HG02852 (cell line): ENCODE measurements at regions not wholly inside any gene's neighbourhood (a gene's known extent, or its start where the extent isn't known, plus 50 kb on each side); places are given as distances from the start of the nearest gene placed in this dataset.
A peak's percentile ranks its signal among the peaks of the same experiment; 100 is the strongest.

Experiments used
- ATAC-seq: cut with Tn5 transposase; IDR thresholded peaks from one replicate; pipeline ENCODE4 v1.9.1; 2021; ENCODE audit warnings: mild to moderate bottlenecking, moderate library complexity; ENCODE audit not compliant: unreplicated experiment

DNA sequence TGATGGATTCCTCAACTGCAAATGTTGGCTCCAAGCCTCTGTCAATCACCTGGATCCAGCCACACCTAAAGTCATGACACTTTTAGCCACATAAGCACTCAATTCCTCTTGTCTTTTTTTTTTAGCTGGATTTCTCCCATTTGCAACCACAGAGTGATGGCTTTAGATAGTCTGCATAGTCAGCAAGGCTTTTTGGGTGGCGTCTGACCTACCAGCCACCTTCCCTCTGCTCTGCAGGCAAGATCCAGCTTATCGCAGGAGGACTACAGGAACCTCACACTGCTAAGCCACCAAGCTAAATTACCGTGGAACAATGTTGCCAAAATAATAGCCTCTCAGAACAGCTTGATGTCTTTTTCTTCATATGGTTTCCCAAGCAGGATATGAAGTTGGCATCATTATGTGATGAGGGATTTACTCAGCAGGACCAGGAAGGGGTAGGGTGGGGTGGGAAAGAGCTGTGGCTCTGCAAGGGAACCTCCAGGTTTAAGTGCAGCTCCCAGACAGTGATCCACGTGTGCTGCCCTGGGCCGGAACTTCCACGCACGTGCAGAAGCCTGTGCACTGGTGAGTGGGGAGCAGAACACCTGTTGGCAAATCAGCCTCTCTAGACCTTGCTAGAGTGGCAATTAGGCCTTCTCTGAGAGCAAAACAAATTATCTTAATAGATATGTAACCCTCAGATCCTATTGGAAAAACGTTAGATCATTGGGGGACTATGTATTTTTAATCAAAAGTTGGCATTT is 170.6 kb upstream of the NCK2 start:
- no peak for ATAC-seq

DNA sequence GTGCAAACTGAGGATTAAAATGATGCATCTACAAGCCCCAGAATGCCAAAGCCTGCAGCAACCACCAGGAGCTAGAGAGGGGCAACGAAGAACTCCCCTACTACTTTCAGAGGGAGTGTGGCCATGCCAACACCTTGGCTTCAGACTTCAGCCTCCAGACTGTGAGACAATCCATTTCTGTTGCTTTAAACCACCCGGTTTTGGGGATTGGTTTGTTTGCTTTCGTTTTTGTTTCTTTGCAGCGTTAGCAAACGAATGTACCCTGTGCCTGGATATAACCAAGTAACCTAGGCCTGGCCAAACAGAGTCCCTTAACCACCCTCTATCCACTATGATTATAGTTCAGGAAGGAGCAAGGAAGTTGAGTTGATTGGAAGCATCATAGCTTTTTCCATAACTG is 171.2 kb upstream of the NCK2 start:
- no peak for ATAC-seq

DNA sequence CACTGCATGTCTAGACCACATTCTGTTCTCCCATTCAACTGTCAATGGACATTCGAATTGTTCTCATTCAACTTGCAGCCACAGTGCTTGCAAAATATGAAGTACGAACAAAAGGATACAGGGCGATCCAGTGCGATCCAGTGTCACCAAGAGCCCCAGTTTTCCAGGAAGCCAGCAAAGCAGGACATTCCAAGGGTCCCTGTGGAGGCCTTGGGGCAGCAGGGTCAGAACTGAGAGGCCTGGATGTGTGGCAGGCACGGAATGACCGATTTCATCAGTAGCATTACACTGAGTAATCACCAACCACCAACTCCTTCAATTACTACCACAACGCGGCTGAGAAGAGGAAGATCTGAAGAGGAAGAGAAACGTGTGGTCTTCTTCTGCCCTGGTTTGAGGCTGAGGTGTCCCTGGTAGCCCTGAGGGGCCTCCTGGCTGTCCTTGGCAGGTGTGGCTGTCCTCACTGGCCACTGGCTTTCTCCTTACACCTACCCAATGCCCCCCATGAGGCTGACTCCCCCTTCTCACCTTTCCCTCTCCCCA is 172.7 kb upstream of the FHL2 start:
- ATAC-seq = peak; percentile 55

DNA sequence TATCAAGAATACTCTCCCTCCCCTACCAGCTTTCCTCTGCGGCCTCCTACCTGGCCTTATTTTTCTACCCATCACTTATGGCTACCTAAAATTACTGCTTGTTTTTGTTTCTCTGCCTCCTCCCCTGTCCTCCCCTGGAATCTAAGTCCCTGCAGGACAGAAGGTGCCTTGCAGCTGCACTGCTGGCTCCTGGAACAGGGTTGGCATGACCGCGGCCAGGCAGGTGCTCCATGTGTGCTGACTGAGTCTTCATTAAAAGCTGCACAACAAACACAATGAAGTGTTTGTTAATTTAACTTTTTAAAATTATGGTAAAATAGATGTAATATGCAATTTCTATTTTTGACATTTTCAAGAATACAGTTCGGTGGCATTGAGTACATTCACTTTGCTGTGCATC is 171.9 kb upstream of the FHL2 start:
- ATAC-seq = no peak

DNA sequence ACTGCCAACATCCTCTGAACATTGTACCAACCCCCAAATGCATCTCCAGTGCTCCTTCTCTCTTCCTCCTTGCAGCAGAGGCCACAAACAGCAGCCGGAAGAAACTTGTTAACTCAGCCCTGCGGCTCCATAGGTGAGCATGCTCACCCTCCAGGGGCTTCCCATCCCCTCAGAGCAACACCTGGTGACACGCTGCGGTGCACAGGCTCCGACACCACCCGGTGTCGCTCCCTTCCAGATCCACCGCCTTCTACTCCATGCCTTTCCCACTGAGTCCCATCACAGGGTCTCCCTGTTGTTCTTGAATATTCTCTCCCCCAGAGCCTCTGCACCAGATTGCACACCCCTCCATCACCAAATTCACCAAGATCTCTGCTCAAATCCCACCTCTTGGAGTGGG is 171.5 kb upstream of the FHL2 start:
- ATAC-seq = no peak

DNA sequence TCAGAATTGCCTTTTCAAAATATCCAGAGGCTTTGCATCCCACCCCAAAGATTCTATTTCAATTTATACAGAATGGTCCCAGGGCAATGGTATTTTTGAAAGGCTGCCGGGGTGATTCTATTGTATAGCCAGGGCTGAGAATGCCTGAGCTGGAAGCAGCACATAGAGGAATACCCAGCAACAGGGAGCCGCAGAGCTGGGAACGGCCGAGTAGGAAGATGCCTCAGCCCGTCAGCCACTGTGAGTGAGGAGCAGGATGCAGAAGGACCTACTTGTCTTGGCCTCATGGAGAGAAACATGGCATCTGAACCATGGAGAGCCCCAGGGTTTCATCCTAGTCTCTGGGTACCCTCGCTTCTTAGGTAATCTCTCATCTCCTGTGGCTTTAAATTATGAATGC is 170.8 kb upstream of the FHL2 start:
- ATAC-seq = no peak

DNA sequence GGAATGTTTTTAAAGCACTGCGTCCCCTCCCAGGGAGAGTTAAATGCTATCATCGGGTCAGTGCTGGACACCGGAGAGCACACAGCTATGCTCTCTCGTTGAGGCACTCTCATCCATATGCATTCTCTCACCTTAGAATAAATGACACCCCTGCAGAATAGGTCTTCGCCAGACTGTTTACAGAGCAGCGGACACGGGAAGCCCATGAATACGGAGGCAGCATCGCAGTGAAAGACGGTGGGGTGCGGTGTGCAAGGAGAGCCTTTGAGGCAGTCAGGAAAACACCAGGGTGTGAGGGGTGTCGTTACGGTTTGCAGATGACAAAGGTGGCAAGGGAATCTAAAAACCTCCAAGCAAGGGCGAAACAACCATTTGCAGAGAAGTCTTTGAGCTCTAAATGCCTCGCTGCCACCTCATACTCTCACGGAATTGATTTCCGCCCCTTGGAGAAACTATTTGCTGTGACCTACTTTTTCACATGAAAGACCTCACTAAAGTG is 169.2 kb upstream of the FHL2 start:
- no peak for ATAC-seq

DNA sequence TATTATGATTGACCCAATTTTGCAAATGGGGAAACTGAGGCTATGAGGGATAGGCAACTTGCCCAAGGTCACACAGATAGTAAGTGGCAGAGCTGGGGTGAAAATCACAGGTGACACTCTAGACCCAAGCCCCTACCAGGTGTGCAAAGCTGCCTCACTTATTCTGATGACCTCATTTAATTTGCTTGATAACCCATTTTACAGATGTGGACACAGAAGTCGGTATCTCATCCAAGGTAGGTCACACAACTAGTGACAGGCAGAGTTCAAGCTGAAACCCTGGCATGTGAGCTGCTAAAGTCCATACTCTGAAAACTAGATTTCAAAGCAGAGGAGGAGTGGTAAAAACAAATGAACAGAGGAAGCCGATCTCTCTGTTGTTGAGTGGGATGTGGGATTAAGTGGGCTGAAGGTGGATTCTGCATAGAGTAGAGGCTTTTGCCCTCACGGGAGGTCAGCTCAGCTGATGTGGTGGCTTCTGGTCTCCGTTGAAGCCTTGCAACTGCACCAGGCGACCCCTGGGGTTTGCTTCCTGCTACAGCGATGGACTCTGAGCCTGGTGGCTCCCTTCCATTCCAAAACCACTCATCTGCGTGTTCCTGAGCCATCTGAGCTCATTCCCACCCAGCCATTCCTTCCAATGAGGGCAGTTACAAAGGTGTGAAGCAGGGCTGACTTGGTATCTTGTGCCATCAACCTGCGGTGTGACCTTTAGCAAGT is 164.3 kb upstream of the FHL2 start:
- ATAC-seq = no peak

DNA sequence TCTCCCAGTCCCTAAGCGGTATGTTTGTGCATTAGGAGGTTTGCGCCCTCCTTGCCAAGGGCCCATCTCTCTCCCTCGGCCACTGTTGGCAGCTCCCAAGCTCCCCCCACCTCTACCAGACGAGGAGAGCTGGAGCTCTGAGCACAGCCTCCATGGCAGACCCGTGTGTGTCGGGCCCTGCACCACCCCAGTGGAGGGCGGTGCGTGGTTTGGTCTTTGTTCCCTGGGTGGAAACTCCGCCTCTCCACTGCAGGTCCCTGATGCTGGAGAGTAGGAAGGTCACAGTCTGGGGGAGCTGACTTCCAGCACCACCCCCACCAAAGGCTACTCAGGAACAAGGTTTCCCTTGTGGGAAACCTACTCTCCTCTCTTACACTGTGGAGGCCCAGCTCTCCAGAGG is 162.6 kb upstream of the FHL2 start:
- no peak for ATAC-seq

DNA sequence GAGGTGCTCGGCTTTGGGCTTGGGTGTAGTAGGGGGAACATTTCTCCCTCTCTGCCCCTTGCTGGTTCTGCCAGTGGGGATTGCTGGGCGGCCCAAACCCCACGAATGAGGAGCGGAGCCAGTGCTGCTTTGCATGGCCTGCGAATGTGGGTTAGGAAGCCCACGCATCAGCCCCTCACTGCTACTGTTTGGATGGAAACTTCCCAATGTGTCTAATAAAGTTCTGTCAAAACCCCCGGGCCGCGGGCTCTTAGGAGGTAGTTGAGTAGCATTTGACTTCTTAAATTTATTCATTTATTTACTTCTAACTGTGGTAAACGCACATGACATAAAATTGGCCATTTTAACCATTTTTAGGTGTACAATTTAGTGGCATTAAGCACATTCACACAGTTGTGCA is 161.3 kb upstream of the FHL2 start:
- ATAC-seq = no peak

DNA sequence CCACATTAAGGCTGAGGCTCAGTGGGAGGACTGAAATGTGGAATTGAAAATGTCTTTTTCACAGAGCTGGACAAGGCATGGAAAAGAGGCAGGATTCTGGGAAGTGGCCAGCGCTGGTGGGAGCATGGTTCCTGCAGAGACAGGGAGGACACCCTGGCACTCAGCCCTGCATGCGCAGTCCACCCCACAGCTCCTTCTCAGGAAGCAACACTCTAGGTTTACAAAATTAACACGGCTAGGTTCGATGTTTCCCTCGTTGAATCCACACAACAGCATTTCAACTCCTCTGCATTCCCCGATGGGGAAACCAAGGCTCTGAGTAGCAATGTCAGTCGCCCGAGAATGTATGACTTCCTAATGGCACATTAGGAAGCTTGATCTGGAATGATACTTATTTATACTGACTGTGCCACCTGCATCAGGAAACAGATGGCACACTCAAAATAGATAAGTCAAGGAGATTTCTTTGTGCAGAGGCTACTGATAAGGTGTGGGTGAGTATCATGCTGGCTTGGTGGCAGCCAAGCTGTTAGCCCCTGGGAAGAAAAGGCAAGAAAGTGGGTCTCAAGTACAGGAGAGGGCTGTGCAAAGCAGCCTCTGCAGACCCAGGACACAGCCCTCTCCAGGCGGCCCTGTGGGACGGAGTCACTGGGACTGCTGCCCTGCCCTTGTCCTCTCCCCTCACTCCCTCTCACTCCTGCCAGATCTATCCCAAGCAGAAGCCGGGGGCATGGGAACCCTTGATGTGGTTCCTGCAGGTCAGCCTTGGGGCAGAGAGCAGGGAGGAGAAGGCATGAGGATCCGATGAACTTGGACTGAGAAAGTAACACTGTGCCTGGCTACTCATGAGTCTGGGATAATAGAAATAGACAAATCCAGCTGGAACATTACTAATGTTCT is 158.4 kb upstream of the FHL2 start:
- ATAC-seq = no peak

DNA sequence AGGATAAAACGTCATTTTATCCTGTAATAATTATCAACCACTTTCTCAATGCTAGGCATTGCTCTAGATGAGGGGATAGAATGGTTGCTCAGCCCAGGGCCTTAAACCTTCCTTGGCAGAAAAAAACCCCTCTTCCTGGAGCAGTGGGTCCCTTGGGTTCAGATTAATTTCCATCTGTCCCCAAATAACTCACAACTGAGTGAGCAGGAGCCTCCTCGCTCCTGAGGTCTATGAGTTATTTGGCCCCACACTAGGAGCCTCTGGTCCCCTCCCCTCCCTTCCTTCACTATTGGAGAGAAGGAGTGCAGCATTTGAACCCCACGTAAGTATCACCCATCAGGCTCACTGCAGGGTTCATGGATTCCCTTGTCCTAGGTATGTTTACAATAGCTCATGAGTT is 157.5 kb upstream of the FHL2 start:
- no peak for ATAC-seq

DNA sequence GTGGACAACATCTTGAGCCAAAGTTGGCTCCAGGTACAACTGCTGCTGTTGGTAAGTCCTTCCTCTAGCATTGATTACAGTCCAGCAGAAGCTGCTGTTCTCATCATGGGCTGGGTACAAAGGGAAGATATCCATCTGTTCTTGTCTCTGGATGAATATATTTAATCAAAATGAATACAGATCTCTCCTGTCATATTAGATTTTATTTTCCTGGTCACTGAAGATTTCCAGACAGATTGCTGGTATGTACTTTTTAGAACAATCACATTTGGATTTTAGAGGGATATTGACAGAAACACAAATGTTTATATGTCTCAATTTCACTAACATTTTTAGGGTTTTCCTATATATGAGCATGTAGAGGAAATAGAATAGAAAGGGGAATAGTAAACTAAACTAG is 155.4 kb upstream of the FHL2 start:
- no peak for ATAC-seq

DNA sequence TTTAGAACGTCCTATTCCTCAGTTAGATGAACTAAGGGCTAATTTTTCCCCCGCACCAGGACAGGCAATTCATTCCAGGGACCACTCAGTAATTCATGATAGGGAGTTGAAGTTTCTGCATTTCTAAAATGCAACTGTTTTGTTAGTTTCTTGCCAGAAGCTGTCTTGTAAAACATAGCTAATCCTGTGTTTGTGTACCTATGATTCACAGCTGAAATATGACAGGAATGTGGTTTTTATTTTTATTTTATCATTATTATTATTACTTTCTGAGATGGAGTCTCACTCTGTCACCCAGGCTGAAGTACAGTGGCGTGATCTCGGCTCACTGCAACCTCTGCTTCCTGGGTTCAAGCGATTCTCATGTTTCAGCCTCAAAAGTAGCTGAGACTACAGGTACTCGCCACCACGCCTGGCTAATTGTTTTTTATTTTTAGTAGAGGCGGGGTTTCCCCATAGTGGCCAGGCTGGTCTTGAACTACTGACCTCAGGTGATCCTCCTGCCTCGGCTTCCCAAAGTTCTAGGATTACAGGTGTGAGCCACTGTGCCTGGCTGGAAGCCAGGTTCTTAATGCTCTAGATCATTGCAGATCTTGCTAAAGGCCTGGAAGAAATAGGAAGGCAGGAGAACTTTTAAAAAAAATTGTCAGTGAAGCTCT is 154.8 kb upstream of the FHL2 start:
- no peak for ATAC-seq

DNA sequence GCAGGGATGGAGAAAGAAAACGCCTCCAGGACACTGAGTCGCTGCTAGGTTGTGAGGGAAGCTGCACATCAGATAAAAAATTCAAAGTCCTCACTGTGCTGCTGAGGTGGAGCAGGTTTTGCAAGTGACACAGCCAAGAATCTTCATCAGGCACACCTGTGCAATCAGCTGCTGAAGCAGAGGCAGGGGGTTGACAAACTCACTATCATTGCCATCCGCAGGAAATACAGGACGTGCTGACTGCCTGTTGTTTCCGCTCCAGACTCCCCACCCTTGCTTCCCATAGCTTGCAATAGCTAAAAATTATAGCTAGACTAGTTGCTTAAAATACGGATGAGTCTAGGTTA is 147.8 kb upstream of the FHL2 start:
- no peak for ATAC-seq

DNA sequence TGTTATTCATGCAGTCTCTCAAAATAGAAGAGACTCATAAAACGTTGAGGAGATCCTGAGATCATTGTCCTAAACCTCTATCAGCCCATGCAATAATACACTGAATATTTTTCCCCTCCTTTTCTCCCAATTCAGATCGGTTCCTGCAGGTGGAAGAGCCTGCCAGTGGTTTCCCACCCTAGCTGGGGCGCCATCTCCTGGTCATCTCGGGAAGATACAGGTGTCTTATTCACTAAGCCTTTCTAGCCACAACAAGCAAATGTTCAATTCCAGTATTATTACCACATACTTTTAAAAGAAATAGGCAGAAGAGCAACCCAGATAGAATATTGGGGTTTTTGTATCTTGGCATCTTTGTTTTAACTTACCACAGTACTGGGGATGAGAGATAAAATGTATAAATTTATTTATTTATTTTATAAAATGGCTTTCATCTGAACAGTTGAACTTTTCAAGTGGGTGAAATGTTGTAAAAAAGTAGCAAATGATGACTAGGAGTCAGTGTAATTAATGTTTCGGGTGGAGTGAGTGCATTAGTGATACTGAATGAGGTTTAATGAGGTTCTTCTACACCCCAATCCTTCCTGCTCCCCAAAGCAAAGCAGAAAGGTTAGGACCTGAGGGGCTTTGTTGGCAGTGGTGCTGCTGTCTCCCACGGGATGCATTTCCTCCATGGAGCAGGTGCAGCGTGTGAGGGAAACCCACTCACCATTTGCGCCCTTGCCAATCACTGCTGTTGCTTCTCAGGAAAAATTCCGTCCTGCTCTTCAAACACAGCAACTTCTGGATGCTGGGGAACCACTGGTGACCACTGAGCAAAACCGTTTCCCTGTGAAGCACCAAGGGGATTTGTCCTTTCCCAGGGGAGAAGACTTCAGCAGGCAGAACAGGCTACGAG is 147.1 kb upstream of the FHL2 start:
- peak; percentile 62 for ATAC-seq

DNA sequence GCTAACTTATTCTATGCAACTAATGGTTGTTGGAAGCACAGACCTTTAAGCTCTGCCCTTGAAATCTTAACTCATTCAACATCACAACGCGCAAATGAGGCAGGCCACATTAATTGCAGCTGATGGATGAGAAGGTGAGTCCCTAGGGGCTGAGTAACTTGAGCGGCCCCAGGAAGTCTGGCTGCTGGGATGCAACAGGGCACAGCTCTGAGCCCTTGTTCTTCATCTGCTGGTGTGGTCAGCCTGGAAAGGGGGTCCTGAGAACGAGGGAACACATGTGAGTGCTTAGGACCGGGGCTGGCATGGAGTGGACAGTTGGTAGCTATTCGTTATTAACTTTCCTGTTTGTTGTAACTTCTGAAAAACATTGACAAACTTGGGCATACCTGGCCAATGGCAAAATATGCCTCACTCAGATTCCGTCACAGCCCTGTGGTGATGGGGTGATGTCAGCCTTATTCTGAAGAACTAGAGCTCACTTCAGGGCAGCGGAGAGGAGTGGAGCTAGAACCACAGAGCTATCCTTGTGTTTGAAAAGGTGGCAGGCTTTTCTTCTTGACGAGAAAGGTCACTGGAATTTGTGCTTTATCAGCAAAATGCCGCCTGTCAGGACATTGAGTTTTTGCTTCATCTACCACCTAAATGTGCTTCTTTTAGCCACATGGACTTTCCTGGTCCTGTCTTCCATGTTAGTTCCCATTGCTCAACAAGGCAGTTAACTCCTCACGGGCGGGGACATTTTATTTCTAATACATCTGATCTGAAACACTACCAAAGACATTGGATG is 145.9 kb upstream of the FHL2 start:
- no peak for ATAC-seq

DNA sequence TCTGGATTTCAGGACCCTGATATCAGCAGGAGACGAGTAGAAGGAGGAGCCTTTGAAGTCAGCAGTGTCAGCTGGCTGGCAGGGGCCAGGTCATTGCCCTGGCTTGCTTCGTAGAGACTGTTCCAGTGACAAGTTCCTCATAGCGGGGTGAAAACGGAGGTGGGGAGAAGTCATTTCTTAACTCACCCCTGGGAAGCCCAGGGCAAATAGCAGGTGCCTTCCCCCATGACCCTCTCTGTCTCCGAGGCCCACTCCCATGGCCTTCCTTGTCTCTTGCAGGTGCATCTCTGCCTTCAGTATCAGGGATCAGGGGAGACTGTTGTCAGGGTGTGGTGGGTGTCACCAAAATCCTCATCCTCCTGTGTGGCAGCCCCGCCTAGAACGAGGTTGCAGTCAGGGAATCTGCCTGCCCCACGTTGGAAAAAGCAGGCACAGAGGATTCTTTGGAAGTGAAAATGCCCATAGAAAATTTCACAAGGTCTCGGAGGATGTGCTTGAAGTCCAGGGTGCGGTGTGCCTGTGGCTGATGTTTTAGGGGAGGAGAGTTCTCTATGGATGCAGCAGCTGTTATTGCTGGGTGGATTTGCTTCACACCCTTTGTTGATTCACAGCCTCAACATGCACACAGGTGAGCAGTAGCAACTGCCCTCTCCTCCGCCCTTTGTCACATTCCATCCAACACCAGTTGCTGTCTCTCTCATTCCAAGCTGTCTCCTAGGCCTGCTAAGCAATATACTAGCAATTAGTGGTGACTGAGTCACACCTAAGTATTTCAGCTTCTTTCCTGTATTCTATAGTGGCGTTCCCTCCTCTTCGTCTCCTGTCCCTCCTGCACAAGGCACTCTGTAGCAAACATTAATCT is 142.6 kb upstream of the FHL2 start:
- no peak for ATAC-seq
